ENCODE measurements at regions not wholly inside any gene's neighbourhood (a gene's known extent, or its start where the extent isn't known, plus 50 kb on each side); places are given as distances from the start of the nearest gene placed in this dataset.

DNA sequence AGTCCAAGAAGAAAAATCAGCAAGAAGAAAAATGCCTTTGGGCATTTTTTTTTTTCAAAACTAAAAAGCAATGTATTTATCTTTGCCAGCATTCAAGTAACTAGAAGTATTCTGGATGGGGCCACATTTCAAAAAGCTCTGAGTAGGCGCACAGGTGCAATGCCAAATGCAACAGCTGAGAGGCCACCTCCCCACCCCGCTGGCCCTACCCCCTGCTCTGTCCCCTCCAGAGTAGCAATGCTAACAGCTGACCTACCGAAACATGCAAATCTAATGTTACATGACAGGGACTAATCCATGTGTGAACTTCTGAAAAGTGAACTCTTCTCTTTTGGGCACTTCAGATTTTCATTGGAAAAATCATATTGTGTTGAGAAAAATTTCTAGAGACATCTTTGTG lies 153.7 kb upstream of the SLC38A2 start:
- no peak for DNase-seq (ENCODE audit: extremely low spot score)
- ChIA-PET POLR2A (no interaction called here), CTCF (no interaction called here)
- TF ChIP-seq NFRKB (IDR thresholded peaks at IDR 0.05) = no peak
- TF ChIP-seq SUZ12 (IDR thresholded peaks at IDR 0.05) = no peak
- no peak for TF ChIP-seq FOXK2 (IDR thresholded peaks at IDR 0.05)
- TF ChIP-seq L3MBTL2 (conservative IDR thresholded peaks at IDR 0.05) = no peak
- TF ChIP-seq FOXM1 (IDR thresholded peaks at IDR 0.05; ENCODE audit: borderline replicate concordance) = no peak
- TF ChIP-seq ZNF384 (IDR thresholded peaks at IDR 0.05) = no peak
- TF ChIP-seq TARDBP (IDR thresholded peaks at IDR 0.05) = no peak
- TF ChIP-seq LEF1 (IDR thresholded peaks at IDR 0.05; ENCODE audit: borderline replicate concordance) = no peak
- TF ChIP-seq PKNOX1 (IDR thresholded peaks at IDR 0.05) = no peak
- TF ChIP-seq ELF4 (IDR thresholded peaks at IDR 0.05) = no peak
- TF ChIP-seq ARNT (IDR thresholded peaks at IDR 0.05) = no peak
- no peak for TF ChIP-seq HDGF (IDR thresholded peaks at IDR 0.05; ENCODE audit: borderline replicate concordance)
- no peak for TF ChIP-seq CTBP1 (IDR thresholded peaks at IDR 0.05; ENCODE audit: borderline replicate concordance)
- no peak for TF ChIP-seq SP1 (IDR thresholded peaks at IDR 0.05)
- TF ChIP-seq BHLHE40 (IDR thresholded peaks at IDR 0.05; ENCODE audit: borderline replicate concordance) = no peak
- no peak for TF ChIP-seq FOXA1 (IDR thresholded peaks at IDR 0.05)

GRCh38 chr12:46524778-46525177 lies 152.2 kb upstream of the SLC38A2 start:
- ChIA-PET POLR2A (no interaction called here), CTCF (no interaction called here)
- TF ChIP-seq SP1 (IDR thresholded peaks at IDR 0.05) = no peak
- no peak for DNase-seq (ENCODE audit: extremely low spot score)

DNA sequence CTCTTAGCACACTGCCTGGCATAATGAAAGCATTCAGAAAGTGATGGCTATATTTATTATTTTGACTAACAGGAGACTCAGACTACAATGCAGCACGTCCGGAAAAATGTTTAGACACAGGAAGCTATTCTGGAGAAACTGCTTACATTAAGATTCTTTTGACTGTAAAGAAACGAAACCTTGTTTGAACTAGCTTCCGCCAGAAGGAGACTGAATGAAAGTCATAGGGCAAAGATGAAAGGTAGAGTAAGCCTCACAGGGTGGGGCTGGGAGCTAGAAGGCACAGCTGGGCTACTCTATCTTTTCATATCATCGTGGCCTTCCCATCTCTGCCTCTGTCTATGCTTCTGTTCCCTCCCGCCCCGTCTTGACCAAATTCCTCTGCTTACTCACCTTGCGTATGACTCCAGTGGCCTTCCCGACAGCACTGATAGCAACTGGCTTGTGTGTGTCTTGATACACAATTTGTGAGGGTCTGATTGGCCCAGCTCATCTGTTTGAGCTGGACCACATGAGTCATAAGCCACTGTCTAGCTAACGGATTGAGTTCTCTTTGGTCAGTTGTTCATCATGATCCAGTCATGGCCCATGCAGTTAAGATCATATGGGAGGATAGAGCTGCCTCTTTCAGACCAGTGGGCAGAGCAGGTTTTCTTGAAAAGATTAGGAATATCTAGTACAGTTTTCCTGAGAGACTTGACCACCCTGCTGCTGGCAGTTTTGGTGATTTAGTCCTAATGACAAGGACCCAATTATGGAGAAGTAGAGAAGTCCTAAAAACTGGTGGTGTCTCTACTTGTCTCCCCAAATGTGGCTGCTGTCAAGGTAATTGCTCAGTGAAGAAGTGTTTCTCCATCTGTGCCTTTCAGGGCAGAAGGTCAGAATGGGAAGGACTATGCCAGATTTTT lies 151.5 kb upstream of the SLC38A2 start:
- ChIA-PET CTCF (no interaction called here), POLR2A (no interaction called here)
- DNase-seq (ENCODE audit: extremely low spot score) = no peak
- TF ChIP-seq L3MBTL2 (conservative IDR thresholded peaks at IDR 0.05) (no peak), ELF4 (IDR thresholded peaks at IDR 0.05) (no peak), CTBP1 (IDR thresholded peaks at IDR 0.05; ENCODE audit: borderline replicate concordance) (no peak), BHLHE40 (IDR thresholded peaks at IDR 0.05; ENCODE audit: borderline replicate concordance) (no peak), TARDBP (IDR thresholded peaks at IDR 0.05) (no peak), NFRKB (IDR thresholded peaks at IDR 0.05) (no peak)

DNA sequence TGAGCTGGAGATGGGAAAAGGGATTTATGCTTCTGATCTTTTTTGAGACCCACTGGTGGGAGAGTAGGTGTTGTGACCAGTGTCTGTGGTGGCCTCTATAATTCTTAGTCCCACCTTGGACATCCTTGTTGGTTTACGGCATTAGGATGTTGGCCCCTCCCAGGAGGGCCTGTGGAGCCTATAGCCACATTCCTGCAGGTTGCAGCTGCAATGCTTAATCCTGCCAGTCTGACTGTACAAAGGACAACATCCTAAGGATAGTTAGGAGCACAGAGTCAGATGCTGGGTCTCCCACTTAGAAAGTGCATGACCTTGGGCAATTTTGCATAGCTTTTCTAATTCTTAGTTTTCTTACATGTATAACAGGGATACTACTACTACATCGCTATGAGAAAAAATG lies 150.9 kb upstream of the SLC38A2 start:
- DNase-seq (ENCODE audit: extremely low spot score) = no peak
- ChIA-PET POLR2A (no interaction called here), CTCF (no interaction called here)
- TF ChIP-seq L3MBTL2 (conservative IDR thresholded peaks at IDR 0.05) (no peak), PKNOX1 (IDR thresholded peaks at IDR 0.05) (no peak), TARDBP (IDR thresholded peaks at IDR 0.05) (no peak), HDGF (IDR thresholded peaks at IDR 0.05; ENCODE audit: borderline replicate concordance) (no peak), ZNF384 (IDR thresholded peaks at IDR 0.05) (no peak), ARNT (IDR thresholded peaks at IDR 0.05) (no peak), SP1 (IDR thresholded peaks at IDR 0.05) (no peak), FOXK2 (IDR thresholded peaks at IDR 0.05) (no peak)

DNA sequence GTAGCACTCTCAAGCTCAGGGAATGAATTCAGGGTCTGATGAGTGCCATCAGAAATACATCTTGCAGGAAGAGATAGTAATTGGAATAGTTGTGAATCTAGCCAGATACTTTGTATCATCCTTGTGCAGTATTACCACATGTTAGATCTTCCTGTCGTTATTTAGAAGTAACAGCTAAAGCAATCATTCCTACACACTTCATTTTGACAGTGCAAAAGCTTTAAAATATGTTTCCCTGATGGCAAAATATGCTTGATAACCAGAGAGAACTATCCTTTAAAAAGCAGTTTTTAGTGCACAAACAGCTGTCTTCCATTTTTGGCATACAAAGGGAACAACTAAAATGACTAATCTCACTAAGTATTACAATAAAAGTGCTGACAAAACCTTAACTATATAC lies 149.5 kb upstream of the SLC38A2 start:
- CTCF ChIA-PET = interaction anchor here (0.8 kb wide), 1 partner anchor 25 kb away, joined by 3 read pairs; no protein-coding TSS in a partner anchor
- TF ChIP-seq L3MBTL2 (conservative IDR thresholded peaks at IDR 0.05) (no peak), LEF1 (IDR thresholded peaks at IDR 0.05; ENCODE audit: borderline replicate concordance) (no peak), FOXK2 (IDR thresholded peaks at IDR 0.05) (no peak), ZNF384 (IDR thresholded peaks at IDR 0.05) (no peak), FOXM1 (IDR thresholded peaks at IDR 0.05; ENCODE audit: borderline replicate concordance) (no peak), SP1 (IDR thresholded peaks at IDR 0.05) (no peak)
- POLR2A ChIA-PET = no interaction called here
- no peak for DNase-seq (ENCODE audit: extremely low spot score)

- TF ChIP-seq FOXM1 (IDR thresholded peaks at IDR 0.05; ENCODE audit: borderline replicate concordance) (no peak), FOXK2 (IDR thresholded peaks at IDR 0.05) (no peak), ELF4 (IDR thresholded peaks at IDR 0.05) (no peak), NFRKB (IDR thresholded peaks at IDR 0.05) (no peak), HDGF (IDR thresholded peaks at IDR 0.05; ENCODE audit: borderline replicate concordance) (no peak), SUZ12 (IDR thresholded peaks at IDR 0.05) (no peak), LEF1 (IDR thresholded peaks at IDR 0.05; ENCODE audit: borderline replicate concordance) (no peak), ARNT (IDR thresholded peaks at IDR 0.05) (no peak), L3MBTL2 (conservative IDR thresholded peaks at IDR 0.05) (no peak), ZNF384 (IDR thresholded peaks at IDR 0.05) (no peak), FOXA1 (IDR thresholded peaks at IDR 0.05) (no peak), TARDBP (IDR thresholded peaks at IDR 0.05) (no peak), BHLHE40 (IDR thresholded peaks at IDR 0.05; ENCODE audit: borderline replicate concordance) (no peak), CTBP1 (IDR thresholded peaks at IDR 0.05; ENCODE audit: borderline replicate concordance) (no peak), PKNOX1 (IDR thresholded peaks at IDR 0.05) (no peak), SP1 (IDR thresholded peaks at IDR 0.05) (no peak)
- POLR2A ChIA-PET = no interaction called here
- CTCF ChIA-PET = no interaction called here
Observed at GRCh38 chr12:46521145-46521544, 148.6 kb upstream of the SLC38A2 start.

More at GRCh38 chr12:46521145-46521544, 148.6 kb upstream of the SLC38A2 start:
- no peak for DNase-seq (ENCODE audit: extremely low spot score)

Data from HEK293T (cell line).